HL-60 (cell line): ENCODE measurements at regions not wholly inside any gene's neighbourhood (a gene's known extent, or its start where the extent isn't known, plus 50 kb on each side); places are given as distances from the start of the nearest gene placed in this dataset.

Experiments used
- DNase-seq, 2 experiments: peaks; one replicate each; pipeline ENCODE4 v3.0.0-alpha.2; 2010 to 2020; ENCODE audit warnings: low read depth in 1 of 2, low spot score in 1 of 2
- H3K27ac ChIP-seq: fragments of 250-450 bp; sonication (Bioruptor Pico); replicated peaks from 2 replicates; pipeline ENCODE4 v1.5.1; 2020; ENCODE audit warnings: mild to moderate bottlenecking, moderate library complexity
- H3K27me3 ChIP-seq: fragments of 250-450 bp; sonication (Bioruptor Pico); 2 replicates; pipeline ENCODE4 v1.5.1; 2021; ENCODE audit warnings: mild to moderate bottlenecking, moderate library complexity; ENCODE audit not compliant: insufficient read depth, poor library complexity, severe bottlenecking
- H3K4me3 ChIP-seq: replicated peaks from 2 replicates; pipeline ENCODE4 v1.5.1; 2011; ENCODE audit warnings: mild to moderate bottlenecking, control low read depth, low read length; ENCODE audit not compliant: insufficient read depth
- GABPA ChIP-seq: IDR thresholded peaks from 2 replicates; pipeline ENCODE4 v1.6.1; 2012; ENCODE audit warnings: low read depth
- POLR2AphosphoS5 ChIP-seq: IDR thresholded peaks from 2 replicates; pipeline ENCODE4 v1.6.1; 2012; ENCODE audit warnings: low read depth
- REST ChIP-seq: IDR thresholded peaks from 2 replicates; pipeline ENCODE4 v1.6.1; 2012; ENCODE audit warnings: low read depth; ENCODE audit not compliant: insufficient replicate concordance
- SPI1 ChIP-seq: IDR thresholded peaks from 2 replicates; pipeline ENCODE4 v1.6.1; 2012; ENCODE audit warnings: low read depth, mild to moderate bottlenecking, borderline replicate concordance
- TF ChIP-seq, protein P1 (sequence below): IDR thresholded peaks from one replicate; pipeline ENCODE4 v1.5.1; 2011; ENCODE audit warnings: low read length, control low read depth, inconsistent platforms; ENCODE audit not compliant: insufficient read depth

DNA sequence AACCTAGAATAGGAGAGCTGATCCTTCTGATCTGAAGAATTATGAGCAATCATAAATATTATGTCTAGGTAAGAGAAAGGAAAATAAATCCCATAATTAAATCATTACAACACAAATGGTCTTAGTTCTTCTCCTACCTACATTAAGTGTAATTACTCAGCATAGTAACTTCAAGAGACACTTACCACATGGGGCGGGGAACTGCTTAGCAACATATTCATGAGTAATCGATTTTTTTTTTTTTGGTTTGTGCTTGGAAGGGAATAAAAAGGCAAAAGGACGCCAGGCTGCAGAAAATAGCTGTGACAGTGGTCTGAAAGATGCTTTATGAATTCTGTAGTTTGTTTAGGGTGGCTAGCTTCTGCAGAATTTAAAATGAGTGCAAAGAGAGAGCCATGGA, 103.3 kb upstream of the HTR2A start:
- TF ChIP-seq POLR2AphosphoS5 (no peak), SPI1 (no peak)
- no peak for DNase-seq
- Histone ChIP-seq H3K27me3 (no peaks in the 10 kb centered on the region), H3K4me3 (no peak overlapping the region), H3K27ac (no peak overlapping the region)

- TF ChIP-seq GABPA: no peak
- no peak for TF ChIP-seq REST
- TF ChIP-seq SPI1: no peak
- TF ChIP-seq POLR2AphosphoS5: no peak
- TF ChIP-seq, protein P1, sequence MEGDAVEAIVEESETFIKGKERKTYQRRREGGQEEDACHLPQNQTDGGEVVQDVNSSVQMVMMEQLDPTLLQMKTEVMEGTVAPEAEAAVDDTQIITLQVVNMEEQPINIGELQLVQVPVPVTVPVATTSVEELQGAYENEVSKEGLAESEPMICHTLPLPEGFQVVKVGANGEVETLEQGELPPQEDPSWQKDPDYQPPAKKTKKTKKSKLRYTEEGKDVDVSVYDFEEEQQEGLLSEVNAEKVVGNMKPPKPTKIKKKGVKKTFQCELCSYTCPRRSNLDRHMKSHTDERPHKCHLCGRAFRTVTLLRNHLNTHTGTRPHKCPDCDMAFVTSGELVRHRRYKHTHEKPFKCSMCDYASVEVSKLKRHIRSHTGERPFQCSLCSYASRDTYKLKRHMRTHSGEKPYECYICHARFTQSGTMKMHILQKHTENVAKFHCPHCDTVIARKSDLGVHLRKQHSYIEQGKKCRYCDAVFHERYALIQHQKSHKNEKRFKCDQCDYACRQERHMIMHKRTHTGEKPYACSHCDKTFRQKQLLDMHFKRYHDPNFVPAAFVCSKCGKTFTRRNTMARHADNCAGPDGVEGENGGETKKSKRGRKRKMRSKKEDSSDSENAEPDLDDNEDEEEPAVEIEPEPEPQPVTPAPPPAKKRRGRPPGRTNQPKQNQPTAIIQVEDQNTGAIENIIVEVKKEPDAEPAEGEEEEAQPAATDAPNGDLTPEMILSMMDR: no peak
- H3K27me3 ChIP-seq: no peaks in the 10 kb centered on the region
- DNase-seq: no peak
Observed at GRCh38 chr13:46996316-46997030, 99.6 kb upstream of the HTR2A start.

GRCh38 chr13:46995874-46996273, 99.0 kb upstream of the HTR2A start:
- Histone ChIP-seq H3K27ac (no peak overlapping the region), H3K4me3 (no peak overlapping the region), H3K27me3 (no peaks in the 10 kb centered on the region)
- DNase-seq: peak in 1 of 2 experiments; percentile 17
- no peak for TF ChIP-seq POLR2AphosphoS5
- TF ChIP-seq, protein P1: no peak
- no peak for TF ChIP-seq SPI1
- TF ChIP-seq REST: no peak
- no peak for TF ChIP-seq GABPA

More at GRCh38 chr13:46996316-46997030, 99.6 kb upstream of the HTR2A start:
- Histone ChIP-seq H3K27ac (no peak overlapping the region), H3K4me3 (no peak overlapping the region)

- TF ChIP-seq, protein P1: no peak
- H3K27me3 ChIP-seq: no peaks in the 10 kb centered on the region
- no peak overlapping the region for H3K27ac ChIP-seq
- DNase-seq: no peak
- H3K4me3 ChIP-seq: no peak overlapping the region
Observed at GRCh38 chr13:46994492-46994891, 97.6 kb upstream of the HTR2A start.
